Colonic mucosa (tissue), 4 donors: ENCODE measurements at regions not wholly inside any gene's neighbourhood (a gene's known extent, or its start where the extent isn't known, plus 50 kb on each side); places are given as distances from the start of the nearest gene placed in this dataset.

Experiments
- DNase-seq: peaks from one replicate; pipeline ENCODE4 v3.0.0-alpha.2; 2020
- H3K27ac ChIP-seq: fragments of 200-600 bp; one replicate; pipeline ENCODE4 v1.8.0; 2021
- H3K27me3 ChIP-seq: fragments of 200-600 bp; one replicate; pipeline ENCODE4 v1.8.0; 2021
- H3K36me3 ChIP-seq: fragments of 200-600 bp; one replicate; pipeline ENCODE4 v1.8.0; 2021
- H3K4me1 ChIP-seq: fragments of 200-600 bp; one replicate; pipeline ENCODE4 v1.8.0; 2021; ENCODE audit warnings: mild to moderate bottlenecking
- H3K4me3 ChIP-seq: fragments of 200-600 bp; one replicate; pipeline ENCODE4 v1.8.0; 2021
- H3K9ac ChIP-seq, 2 donors: one replicate each; pipeline ENCODE4 v1.7.0; 2013; ENCODE audit warnings: control low read depth in 2 of 2, low read depth in 2 of 2, low read length in 2 of 2
- H3K9me3 ChIP-seq: fragments of 200-600 bp; one replicate; pipeline ENCODE4 v1.8.0; 2021
- intact Hi-C: fragments of 100-400 bp; cut with DNase I; formaldehyde crosslinking; loops from one replicate; pipeline ENCODE4 v1.14.1; 2022
- TF ChIP-seq, protein P1 (sequence below): fragments of 200-600 bp; IDR thresholded peaks from one replicate; pipeline ENCODE4 v1.8.0; 2022; ENCODE audit warnings: antibody characterized with exemption, mild to moderate bottlenecking
- donor health status: healthy.
- donor health status: DM: no; HTN: no; CAD: no.
- donor health status: DM: no; HTN: no; CAD: no.

DNA sequence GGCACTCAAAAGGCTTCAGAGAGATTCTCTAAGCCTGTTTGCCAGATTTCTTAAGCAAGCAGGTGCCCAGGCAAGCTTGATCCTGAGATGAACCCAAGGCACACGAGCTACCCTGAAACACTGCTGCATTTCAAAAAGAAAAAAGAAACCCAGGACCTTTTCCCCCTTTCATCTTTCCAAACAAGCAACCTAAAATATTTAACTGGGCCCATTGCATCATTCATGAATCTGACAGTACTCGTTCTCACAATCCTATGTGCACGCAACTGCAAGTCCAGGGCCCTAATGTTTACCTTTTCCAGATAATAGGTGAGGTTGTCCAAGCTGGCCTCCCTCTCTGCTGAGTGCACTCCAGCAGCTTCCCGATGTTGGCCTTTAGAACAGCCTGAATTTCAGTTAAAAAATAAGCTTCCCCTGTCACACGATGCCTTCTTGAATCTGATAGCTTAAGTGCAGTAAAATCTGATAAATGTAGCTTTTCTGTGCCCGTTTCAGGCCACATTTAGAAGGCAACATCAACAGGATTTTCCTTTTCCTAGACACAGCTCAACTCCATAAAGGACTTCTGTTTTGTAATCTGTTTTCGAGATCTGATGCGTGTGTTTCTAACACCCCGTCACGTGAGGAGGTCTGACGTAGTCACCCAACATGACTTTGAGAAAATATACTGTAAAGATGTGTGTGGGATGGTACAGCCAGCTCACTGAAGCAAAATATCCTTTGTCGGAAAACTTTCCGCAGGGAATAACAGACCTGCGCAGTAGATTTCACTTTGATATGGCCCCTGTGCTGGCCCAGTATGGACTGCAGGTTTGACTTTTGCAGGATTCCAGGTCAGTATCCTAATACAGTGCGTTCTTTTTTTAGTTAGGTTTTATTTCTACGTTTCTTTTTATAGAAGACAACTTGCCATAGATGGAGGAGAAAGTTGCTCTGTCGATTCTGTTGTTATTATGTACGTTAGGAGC is 55.1 kb upstream of the RASA2 start:
- H3K36me3 ChIP-seq = no peaks in the 10 kb centered on the region
- peaks cover 2% of the 10 kb centered on the region for H3K4me1 ChIP-seq
- H3K4me3 ChIP-seq = no peak overlapping the region
- H3K9me3 ChIP-seq = no peaks in the 10 kb centered on the region
- H3K27me3 ChIP-seq = no peaks in the 10 kb centered on the region
- TF ChIP-seq, protein P1, sequence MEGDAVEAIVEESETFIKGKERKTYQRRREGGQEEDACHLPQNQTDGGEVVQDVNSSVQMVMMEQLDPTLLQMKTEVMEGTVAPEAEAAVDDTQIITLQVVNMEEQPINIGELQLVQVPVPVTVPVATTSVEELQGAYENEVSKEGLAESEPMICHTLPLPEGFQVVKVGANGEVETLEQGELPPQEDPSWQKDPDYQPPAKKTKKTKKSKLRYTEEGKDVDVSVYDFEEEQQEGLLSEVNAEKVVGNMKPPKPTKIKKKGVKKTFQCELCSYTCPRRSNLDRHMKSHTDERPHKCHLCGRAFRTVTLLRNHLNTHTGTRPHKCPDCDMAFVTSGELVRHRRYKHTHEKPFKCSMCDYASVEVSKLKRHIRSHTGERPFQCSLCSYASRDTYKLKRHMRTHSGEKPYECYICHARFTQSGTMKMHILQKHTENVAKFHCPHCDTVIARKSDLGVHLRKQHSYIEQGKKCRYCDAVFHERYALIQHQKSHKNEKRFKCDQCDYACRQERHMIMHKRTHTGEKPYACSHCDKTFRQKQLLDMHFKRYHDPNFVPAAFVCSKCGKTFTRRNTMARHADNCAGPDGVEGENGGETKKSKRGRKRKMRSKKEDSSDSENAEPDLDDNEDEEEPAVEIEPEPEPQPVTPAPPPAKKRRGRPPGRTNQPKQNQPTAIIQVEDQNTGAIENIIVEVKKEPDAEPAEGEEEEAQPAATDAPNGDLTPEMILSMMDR = no peak
- intact Hi-C loops = no loop called here
- H3K27ac ChIP-seq = peak overlapping the region; percentile 25
- no peak for DNase-seq
- no peak overlapping the region for H3K9ac ChIP-seq

DNA sequence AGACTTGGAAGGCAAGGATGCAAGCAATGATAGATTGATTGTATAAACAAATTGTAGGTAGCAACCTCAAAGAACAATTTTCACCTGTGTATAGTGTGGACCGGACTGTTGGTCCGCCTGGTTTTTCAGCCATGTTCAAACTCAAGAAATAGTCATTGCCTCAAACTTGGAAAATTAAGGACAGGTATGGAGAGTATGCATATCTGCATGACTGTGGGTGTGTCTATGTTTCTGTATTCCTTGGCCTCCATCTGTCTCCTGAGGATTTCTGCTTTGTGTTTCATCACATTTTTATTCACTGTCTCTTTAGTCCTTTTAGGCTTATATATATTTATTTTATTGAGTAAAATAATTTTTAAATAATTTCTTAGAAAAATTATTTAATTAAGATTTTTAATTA is 53.9 kb upstream of the RASA2 start:
- H3K36me3 ChIP-seq = no peaks in the 10 kb centered on the region
- no peak overlapping the region for H3K9ac ChIP-seq
- no peaks in the 10 kb centered on the region for H3K27me3 ChIP-seq
- no peak for DNase-seq
- TF ChIP-seq, protein P1 = no peak
- intact Hi-C loops = no loop called here
- H3K27ac ChIP-seq = no peak overlapping the region
- H3K9me3 ChIP-seq = no peaks in the 10 kb centered on the region
- peaks cover 7% of the 10 kb centered on the region for H3K4me1 ChIP-seq
- H3K4me3 ChIP-seq = no peak overlapping the region

DNA sequence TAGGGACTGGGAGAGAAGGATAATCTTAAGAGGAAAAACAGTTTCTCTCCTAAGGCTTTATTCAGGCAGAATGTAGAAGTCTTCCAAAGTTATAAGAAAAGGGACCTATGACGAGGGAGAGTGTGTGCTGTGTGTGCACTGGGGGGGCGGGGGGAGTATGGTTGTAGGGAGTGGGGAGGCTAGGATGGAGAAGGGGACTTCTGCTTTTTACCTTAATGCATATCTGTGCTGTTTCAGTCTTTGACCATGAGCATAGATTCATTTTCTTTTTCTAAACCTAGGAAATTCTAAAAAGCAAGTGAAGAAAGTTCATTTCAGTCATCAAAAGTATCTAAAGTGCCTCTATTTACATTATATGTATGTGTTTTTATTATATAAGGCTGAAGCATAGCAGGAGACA is 52.6 kb upstream of the RASA2 start:
- Histone ChIP-seq H3K4me1 (peaks cover 7% of the 10 kb centered on the region), H3K4me3 (no peak overlapping the region), H3K27ac (no peak overlapping the region), H3K36me3 (no peaks in the 10 kb centered on the region), H3K9me3 (no peaks in the 10 kb centered on the region), H3K9ac (no peak overlapping the region), H3K27me3 (no peaks in the 10 kb centered on the region)
- DNase-seq = no peak
- TF ChIP-seq, protein P1 = no peak
- intact Hi-C loops = no loop called here

DNA sequence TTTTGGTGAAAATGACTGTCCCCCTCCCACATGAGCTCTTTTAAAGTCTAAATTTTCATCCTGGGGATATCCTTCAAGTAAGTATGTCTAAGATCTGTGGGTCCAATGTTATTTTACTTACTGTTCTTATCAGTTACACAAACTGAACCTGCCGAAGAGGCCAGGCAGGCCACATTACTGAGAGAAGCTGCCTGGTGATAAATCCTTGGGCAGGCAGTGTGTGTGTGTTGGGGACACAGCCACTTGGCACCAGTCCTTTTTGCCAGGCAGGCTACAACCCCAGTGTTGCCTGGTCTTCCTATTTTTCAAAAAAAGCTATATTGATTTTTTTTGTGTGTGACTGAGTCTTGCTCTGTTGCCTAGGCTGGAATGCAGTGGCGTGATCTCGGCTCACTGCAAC is 50.6 kb upstream of the RASA2 start:
- H3K4me3 ChIP-seq = no peak overlapping the region
- no peaks in the 10 kb centered on the region for H3K27me3 ChIP-seq
- no peaks in the 10 kb centered on the region for H3K9me3 ChIP-seq
- no peak for DNase-seq
- TF ChIP-seq, protein P1 = no peak
- H3K27ac ChIP-seq = peak overlapping the region; percentile 66
- no peaks in the 10 kb centered on the region for H3K36me3 ChIP-seq
- peaks cover 10% of the 10 kb centered on the region for H3K4me1 ChIP-seq
- H3K9ac ChIP-seq = no peak overlapping the region
- intact Hi-C loops = no loop called here
